Jurkat, Clone E6-1 (cell line): ENCODE measurements at regions not wholly inside any gene's neighbourhood (a gene's known extent, or its start where the extent isn't known, plus 50 kb on each side); places are given as distances from the start of the nearest gene placed in this dataset.
"Not testable (repeated sequence)": the region's sequence is repeated elsewhere in the genome, so short reads cannot be mapped to it uniquely, and the experiment has no call there.

Source experiments
- DNase-seq: peaks from one replicate; pipeline ENCODE4 v3.0.0-alpha.2; 2011; ENCODE audit warnings: low read depth, low spot score
- H3K4me3 ChIP-seq: 2 replicates; pipeline ENCODE4 v1.5.1; 2011; ENCODE audit warnings: mild to moderate bottlenecking, low read length, control low read depth, moderate library complexity

DNA sequence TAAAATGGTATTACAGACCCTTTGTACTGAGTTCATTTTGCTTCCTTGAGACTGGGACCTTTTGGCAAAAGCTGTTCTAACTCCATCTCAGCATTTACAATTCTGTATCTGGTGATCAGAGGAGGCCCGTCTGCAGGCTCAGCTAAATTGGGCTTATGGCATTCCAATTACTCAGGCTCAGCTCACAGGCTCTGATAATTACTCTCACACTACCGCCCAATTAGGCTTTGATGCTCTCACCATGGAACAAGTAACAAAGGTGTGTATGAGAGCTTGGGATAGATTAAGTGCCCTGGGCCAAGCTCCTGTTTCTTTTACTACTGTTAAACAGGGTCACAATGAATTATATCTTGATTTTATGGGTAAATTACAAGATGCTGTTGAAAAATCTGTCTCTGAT lies 159.9 kb downstream of the IER5 start:
- H3K4me3 ChIP-seq, DNase-seq: not testable (repeated sequence)

DNA sequence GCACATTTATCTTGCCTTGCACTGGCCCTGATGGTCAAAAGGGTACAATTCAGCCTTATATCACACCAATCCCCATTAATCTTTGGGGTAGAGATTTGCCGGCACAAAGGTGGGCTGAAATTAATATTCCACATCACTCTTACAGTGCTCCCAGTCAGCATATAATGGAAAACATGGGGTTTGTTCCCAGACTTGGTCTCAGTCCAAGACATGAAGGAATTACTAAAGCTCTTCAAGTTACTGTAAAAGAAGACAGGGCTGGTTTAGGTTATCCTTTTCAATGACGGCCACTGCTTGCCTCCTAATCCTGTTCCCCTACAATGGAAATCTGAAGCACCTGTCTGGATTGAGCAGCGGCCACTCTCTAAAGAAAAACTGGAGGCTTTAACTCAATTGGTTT lies 160.7 kb downstream of the IER5 start:
- no peak overlapping the region for H3K4me3 ChIP-seq
- DNase-seq: no peak

DNA sequence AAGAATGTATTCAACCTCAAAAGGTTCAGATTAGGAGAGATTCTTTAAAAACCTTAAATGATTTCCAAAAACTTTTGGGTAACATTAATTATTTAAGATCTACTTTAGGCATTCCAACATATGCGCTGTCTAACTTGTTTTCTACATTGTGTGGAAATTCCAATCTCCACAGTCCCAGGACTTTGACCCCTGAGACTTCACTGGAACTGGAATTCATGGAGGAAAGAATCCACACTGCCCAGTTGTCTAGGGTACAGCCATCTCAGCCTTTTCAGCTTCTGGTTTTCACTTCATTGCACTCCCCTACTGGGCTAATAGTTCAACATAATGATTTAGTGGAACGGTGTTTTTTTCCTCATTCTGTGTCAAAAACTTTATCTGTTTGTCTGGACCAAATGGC lies 161.5 kb downstream of the IER5 start:
- no peak for DNase-seq

DNA sequence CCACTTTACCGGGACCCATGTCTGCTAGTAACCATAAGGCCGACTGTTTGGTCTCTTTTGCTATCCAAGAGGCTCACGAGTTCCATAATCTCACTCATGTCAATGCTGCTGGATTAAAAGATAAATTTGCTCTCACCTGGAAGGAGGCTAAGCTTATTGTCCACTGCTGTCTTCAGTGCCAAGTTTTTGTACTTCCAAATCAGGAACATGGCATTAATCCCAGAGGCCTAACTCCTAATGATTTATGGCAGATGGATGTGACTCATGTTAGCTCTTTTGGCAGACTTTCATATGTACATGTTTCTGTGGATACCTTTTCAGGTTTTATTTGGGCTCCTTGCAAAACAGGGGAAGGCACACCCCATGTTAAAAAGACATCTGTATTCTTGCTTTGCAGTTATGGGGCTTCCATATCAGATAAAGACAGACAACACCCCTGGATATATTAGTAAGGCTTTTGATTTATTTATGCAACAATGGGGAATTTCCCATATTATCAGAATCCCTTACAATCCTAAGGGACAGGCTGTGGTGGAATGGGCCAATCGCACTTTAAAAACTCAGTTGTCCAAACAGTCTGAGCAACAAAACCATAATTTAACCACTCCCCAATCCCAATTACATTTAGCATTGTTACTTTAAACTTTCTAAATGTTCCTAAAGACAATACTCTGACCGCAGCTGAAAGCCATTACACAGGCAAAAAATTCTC lies 162.7 kb downstream of the IER5 start:
- H3K4me3 ChIP-seq: no peak overlapping the region
- DNase-seq: no peak

More for the DNA sequence above, 161.5 kb downstream of the IER5 start:
- H3K4me3 ChIP-seq: no peak overlapping the region

GRCh38 chr1:181251713-181252075 lies 163.2 kb downstream of the IER5 start:
- DNase-seq: no peak
- no peak overlapping the region for H3K4me3 ChIP-seq

DNA sequence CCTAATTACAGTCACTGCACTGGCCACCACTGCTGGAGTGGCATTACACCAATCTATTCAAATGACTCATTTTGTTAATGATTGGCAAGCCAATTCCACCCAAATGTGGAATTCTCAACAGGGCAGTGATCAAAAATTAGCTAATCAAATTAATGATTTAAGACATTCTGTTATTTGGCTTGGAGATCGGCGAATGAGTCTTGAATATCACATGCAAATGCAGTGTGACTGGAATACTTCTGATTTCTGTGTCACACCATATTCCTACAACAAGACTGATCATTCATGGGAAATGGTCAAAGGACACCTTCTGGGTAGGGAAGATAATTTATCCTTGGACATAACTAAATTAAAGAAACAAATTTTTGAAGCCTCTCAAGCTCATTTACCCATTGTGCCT lies 165.1 kb downstream of the IER5 start:
- DNase-seq: not testable (repeated sequence)

DNA sequence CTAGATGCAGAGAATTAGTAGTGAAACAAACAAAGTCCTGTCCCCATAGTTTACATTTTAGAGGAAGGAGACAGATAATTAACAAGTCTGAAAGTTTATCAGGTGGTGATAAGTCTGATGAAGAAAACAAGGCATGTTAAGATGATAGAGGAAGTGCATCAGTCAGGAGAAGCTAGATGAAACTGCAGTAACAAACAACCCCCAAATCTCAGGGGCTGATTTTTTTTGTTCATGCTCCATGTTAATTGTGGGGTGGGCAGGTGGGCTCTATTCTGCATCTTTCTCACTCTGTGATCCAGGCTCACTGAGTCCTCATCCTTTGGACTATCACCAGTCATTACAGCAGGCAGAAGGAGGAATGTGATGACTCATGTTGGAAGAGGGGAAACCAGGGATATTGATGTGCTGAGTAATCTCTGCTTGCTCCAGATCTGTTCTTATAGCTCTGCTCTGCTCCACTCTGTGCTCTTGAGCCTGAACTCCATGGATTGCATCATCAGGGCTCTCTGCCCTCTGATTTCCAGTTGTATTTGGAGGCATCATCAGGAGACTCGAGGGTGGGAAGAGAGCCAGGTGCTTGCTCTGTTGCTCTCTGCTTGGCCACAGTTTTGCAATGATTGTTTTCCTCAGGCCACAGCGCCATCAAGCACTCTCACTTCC lies 166.9 kb downstream of the IER5 start:
- H3K4me3 ChIP-seq: no peak overlapping the region
- no peak for DNase-seq

More for the DNA sequence above, 165.1 kb downstream of the IER5 start:
- not testable (repeated sequence) for H3K4me3 ChIP-seq

DNA sequence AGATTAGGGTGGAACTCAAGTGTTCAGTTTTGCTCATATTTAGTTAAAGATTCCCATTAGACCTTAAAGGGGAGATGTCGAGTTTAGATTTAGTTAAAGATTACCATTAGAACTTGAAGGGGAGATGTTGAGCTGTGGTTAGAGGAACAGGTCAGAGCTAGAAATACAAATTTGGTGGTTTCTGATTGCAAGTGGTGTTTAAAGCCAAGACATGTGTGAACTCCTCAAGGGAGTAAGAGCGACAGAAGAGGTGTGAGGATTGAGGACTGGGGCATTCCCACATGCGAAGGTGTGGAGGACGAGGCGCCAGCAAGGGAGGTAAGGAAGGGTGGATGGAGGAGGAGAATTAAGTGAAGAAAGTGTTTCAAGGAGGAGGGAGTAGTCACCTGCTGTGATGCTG lies 168.6 kb downstream of the IER5 start:
- H3K4me3 ChIP-seq: no peak overlapping the region
- no peak for DNase-seq

DNA sequence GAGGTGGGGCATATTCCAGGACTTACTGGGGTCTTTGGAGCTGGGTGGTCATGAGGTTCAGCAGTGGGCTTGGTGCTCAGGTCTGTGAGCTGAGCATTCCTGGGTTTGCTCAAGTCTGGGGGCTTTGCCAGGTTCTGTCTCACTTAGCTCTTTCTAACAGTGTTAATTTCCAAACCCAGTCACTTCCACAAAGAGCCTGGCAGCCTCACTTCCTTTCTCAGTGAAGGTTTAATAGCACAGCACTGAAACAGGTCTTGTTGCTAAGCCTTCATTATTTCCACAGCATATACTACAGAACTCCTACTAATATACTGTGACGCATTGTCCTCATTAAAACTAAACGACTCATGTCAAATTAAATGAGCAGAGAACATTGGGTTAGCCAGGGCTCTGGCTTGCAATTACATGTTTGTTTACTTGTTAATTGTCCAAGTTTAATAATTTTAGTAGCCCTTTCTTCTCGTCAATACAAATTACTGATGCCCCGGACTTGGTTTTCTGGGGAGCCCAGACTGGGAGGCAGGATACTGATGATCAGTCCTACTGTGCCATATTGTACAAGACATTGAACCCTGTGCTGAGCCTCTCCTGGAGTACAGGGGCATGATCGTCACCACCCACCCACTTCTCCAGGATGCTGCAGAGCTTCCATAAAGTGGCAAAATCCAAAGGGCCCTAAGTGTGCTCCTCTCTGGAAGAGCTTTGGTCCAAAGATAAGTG lies 170.7 kb downstream of the IER5 start:
- no peak overlapping the region for H3K4me3 ChIP-seq
- no peak for DNase-seq

GRCh38 chr1:181260271-181260670 lies 171.8 kb downstream of the IER5 start:
- DNase-seq: no peak
- H3K4me3 ChIP-seq: no peak overlapping the region

GRCh38 chr1:181260994-181261393 lies 172.5 kb downstream of the IER5 start:
- DNase-seq: no peak
- no peak overlapping the region for H3K4me3 ChIP-seq

- no peak for DNase-seq
- no peak overlapping the region for H3K4me3 ChIP-seq
Measured at GRCh38 chr1:181262069-181262468, 173.6 kb downstream of the IER5 start.

- no peak overlapping the region for H3K4me3 ChIP-seq
- DNase-seq: no peak
Measured at GRCh38 chr1:181263444-181263843, 174.9 kb downstream of the IER5 start.

GRCh38 chr1:181264821-181265220 lies 176.3 kb downstream of the IER5 start:
- DNase-seq: no peak
- no peak overlapping the region for H3K4me3 ChIP-seq

DNA sequence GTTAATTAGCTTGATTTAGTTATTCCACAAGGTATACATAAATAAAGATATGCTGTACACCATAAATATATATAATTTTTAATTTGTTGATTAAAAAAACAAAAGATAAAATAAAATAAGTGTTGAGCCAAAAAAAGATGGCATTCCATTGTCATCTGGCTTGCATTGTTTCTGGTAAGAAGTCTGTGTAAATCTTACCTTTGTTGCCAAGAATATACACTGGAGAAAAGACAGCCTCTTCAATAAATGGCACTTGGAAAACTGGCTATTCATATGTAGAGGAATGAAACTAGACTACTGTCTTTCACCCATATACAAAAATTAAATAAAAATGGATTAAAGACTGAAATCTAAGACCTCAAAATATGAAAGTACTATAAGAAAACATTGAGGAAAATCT lies 196.5 kb downstream of the IER5 start:
- DNase-seq: no peak
- no peak overlapping the region for H3K4me3 ChIP-seq

DNA sequence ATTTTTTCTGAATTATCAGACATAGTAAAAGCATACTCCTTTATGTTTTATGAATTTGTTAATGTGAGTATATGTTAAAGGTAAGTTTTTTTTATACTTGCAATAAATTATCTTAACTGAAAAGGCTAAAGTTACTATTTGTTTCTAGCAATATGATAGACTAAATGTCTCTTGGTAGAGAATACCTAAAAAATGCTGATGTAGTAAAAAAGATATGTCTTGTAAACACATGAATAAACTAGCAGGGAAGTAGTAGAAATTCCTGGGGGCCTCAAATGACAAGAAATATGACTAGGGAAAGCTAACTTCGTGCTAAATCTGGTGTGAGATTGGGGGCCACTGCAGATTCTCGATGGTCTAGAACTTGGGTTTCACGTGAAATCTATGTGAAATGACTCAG lies 188.1 kb upstream of the CACNA1E start:
- DNase-seq: no peak
- H3K4me3 ChIP-seq: no peak overlapping the region

GRCh38 chr1:181296180-181296579 lies 187.1 kb upstream of the CACNA1E start:
- H3K4me3 ChIP-seq: no peak overlapping the region
- DNase-seq: no peak

DNA sequence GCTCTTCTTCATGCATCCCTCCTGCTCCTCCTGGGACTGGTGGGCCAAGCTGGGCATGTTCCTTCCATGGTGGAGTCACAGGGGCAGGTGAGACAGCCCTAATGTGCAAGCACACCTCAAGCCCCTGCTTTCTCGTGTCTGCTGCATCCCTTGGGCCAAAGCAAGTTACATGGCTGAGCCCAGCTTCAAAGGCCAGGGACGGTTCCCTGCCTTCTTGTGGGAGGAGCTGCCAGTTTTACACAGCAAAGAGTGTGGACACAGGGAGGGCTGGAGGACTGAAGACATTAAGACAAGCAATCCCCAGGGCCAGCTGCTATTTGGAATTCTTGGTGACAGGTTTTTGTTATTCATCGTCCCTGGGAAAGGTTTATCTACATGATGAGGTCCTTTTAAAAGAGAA lies 175.2 kb upstream of the CACNA1E start:
- no peak for DNase-seq
- no peak overlapping the region for H3K4me3 ChIP-seq

- no peak for DNase-seq
- no peak overlapping the region for H3K4me3 ChIP-seq
Measured at GRCh38 chr1:181310560-181310959, 172.8 kb upstream of the CACNA1E start.

DNA sequence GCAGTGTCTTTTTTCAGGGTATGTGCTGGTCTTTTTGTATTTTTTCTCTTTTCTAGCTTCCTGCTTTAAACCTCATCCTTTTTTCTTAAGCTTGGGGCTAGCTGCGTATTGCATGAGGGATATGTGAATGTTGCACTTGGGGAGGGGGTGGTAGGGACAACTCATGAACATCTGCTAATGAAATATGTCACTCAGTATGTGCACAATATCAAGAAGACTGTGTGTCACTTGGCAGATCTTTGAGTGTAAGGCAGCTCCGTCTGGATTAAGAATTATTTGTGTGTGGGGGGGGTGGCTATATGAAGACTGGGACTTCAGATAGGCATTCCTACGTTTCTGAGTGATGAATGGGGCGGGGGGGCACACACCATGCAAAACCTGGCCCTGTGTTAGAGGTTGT lies 170.4 kb upstream of the CACNA1E start:
- DNase-seq: no peak
- no peak overlapping the region for H3K4me3 ChIP-seq
